ENCODE measurements at regions not wholly inside any gene's neighbourhood (a gene's known extent, or its start where the extent isn't known, plus 50 kb on each side); places are given as distances from the start of the nearest gene placed in this dataset.
"Not testable (repeated sequence)": the region's sequence is repeated elsewhere in the genome, so short reads cannot be mapped to it uniquely, and the experiment has no call there.

- Mint-ChIP-seq H3K9me3 (no peaks in the 10 kb centered on the region), H3K4me3 (no peak overlapping the region), H3K27me3 (no peaks in the 10 kb centered on the region), H3K4me1 (no peaks in the 10 kb centered on the region), H3K27ac (no peak overlapping the region), H3K36me3 (ENCODE audit: low read depth) (no peaks in the 10 kb centered on the region)
- ChIA-PET POLR2A (no interaction called here), CTCF (no interaction called here)
- no peak for DNase-seq
Measured at GRCh38 chr9:79046401-79046800, 525.4 kb upstream of the TLE4 start.

- no peak overlapping the region for H3K4me3 Mint-ChIP-seq
- H3K9me3 Mint-ChIP-seq = no peaks in the 10 kb centered on the region
Measured at GRCh38 chr9:79049371-79049770, 522.4 kb upstream of the TLE4 start.

GRCh38 chr9:79053598-79053997, 518.2 kb upstream of the TLE4 start:
- CTCF ChIA-PET = no interaction called here
- no peaks in the 10 kb centered on the region for H3K4me1 Mint-ChIP-seq

More at GRCh38 chr9:79049371-79049770, 522.4 kb upstream of the TLE4 start:
- H3K27me3 Mint-ChIP-seq = no peaks in the 10 kb centered on the region
- H3K4me1 Mint-ChIP-seq = no peaks in the 10 kb centered on the region
- ChIA-PET CTCF (no interaction called here), POLR2A (no interaction called here)
- H3K36me3 Mint-ChIP-seq (ENCODE audit: low read depth) = no peaks in the 10 kb centered on the region
- no peak overlapping the region for H3K27ac Mint-ChIP-seq
- no peak for DNase-seq

GRCh38 chr9:79054500-79054899, 517.3 kb upstream of the TLE4 start:
- Mint-ChIP-seq H3K4me1 (no peaks in the 10 kb centered on the region), H3K4me3 (no peak overlapping the region), H3K36me3 (ENCODE audit: low read depth) (no peaks in the 10 kb centered on the region), H3K27me3 (no peaks in the 10 kb centered on the region), H3K9me3 (no peaks in the 10 kb centered on the region), H3K27ac (no peak overlapping the region)
- no peak for DNase-seq
- ChIA-PET POLR2A (no interaction called here), CTCF (no interaction called here)

More at GRCh38 chr9:79053598-79053997, 518.2 kb upstream of the TLE4 start:
- H3K27ac Mint-ChIP-seq = no peak overlapping the region
- no peaks in the 10 kb centered on the region for H3K27me3 Mint-ChIP-seq
- H3K9me3 Mint-ChIP-seq = no peaks in the 10 kb centered on the region
- POLR2A ChIA-PET = no interaction called here
- H3K36me3 Mint-ChIP-seq (ENCODE audit: low read depth) = no peaks in the 10 kb centered on the region
- no peak overlapping the region for H3K4me3 Mint-ChIP-seq
- DNase-seq = no peak

GRCh38 chr9:79056041-79056440, 515.7 kb upstream of the TLE4 start:
- POLR2A ChIA-PET = no interaction called here
- no peak overlapping the region for H3K27ac Mint-ChIP-seq
- H3K27me3 Mint-ChIP-seq = no peaks in the 10 kb centered on the region
- CTCF ChIA-PET = no interaction called here
- no peak for DNase-seq
- H3K4me3 Mint-ChIP-seq = no peak overlapping the region
- no peaks in the 10 kb centered on the region for H3K4me1 Mint-ChIP-seq
- H3K9me3 Mint-ChIP-seq = peaks cover 2% of the 10 kb centered on the region
- H3K36me3 Mint-ChIP-seq (ENCODE audit: low read depth) = no peaks in the 10 kb centered on the region

- H3K4me3 Mint-ChIP-seq = no peak overlapping the region
- H3K4me1 Mint-ChIP-seq = no peaks in the 10 kb centered on the region
- H3K36me3 Mint-ChIP-seq (ENCODE audit: low read depth) = no peaks in the 10 kb centered on the region
- DNase-seq = no peak
- H3K27me3 Mint-ChIP-seq = no peaks in the 10 kb centered on the region
- CTCF ChIA-PET = interaction anchor here (1.0 kb wide), 1 partner anchor 20 kb away, joined by 3 read pairs; no protein-coding TSS in a partner anchor
- POLR2A ChIA-PET = no interaction called here
- H3K27ac Mint-ChIP-seq = no peak overlapping the region
- H3K9me3 Mint-ChIP-seq = peaks cover 2% of the 10 kb centered on the region
Measured at GRCh38 chr9:79057576-79057975, 514.2 kb upstream of the TLE4 start.

GRCh38 chr9:79060766-79061165, 511.0 kb upstream of the TLE4 start:
- no peak for DNase-seq
- POLR2A ChIA-PET = no interaction called here
- H3K9me3 Mint-ChIP-seq = peaks cover 2% of the 10 kb centered on the region
- no peak overlapping the region for H3K4me3 Mint-ChIP-seq
- H3K4me1 Mint-ChIP-seq = no peaks in the 10 kb centered on the region
- no peaks in the 10 kb centered on the region for H3K27me3 Mint-ChIP-seq
- no peaks in the 10 kb centered on the region for H3K36me3 Mint-ChIP-seq (ENCODE audit: low read depth)
- H3K27ac Mint-ChIP-seq = no peak overlapping the region
- CTCF ChIA-PET = no interaction called here

- peaks cover 2% of the 10 kb centered on the region for H3K9me3 Mint-ChIP-seq
- CTCF ChIA-PET = no interaction called here
- POLR2A ChIA-PET = no interaction called here
Measured at GRCh38 chr9:79061752-79062616, 509.8 kb upstream of the TLE4 start.

GRCh38 chr9:79073201-79073600, 498.6 kb upstream of the TLE4 start:
- H3K9me3 Mint-ChIP-seq = peaks cover 2% of the 10 kb centered on the region
- H3K4me1 Mint-ChIP-seq = no peaks in the 10 kb centered on the region
- CTCF ChIA-PET = no interaction called here
- no peaks in the 10 kb centered on the region for H3K36me3 Mint-ChIP-seq (ENCODE audit: low read depth)
- no peaks in the 10 kb centered on the region for H3K27me3 Mint-ChIP-seq
- POLR2A ChIA-PET = no interaction called here
- no peak overlapping the region for H3K27ac Mint-ChIP-seq
- H3K4me3 Mint-ChIP-seq = no peak overlapping the region
- DNase-seq = no peak

More at GRCh38 chr9:79061752-79062616, 509.8 kb upstream of the TLE4 start:
- H3K4me1 Mint-ChIP-seq = no peaks in the 10 kb centered on the region
- no peaks in the 10 kb centered on the region for H3K36me3 Mint-ChIP-seq (ENCODE audit: low read depth)
- H3K27me3 Mint-ChIP-seq = no peaks in the 10 kb centered on the region
- no peak for DNase-seq
- H3K4me3 Mint-ChIP-seq = no peak overlapping the region
- no peak overlapping the region for H3K27ac Mint-ChIP-seq

GRCh38 chr9:79080536-79080935, 491.2 kb upstream of the TLE4 start:
- H3K4me1 Mint-ChIP-seq = no peaks in the 10 kb centered on the region
- ChIA-PET POLR2A (no interaction called here), CTCF (interaction anchor here (0.6 kb wide), 1 partner anchor 98 kb away, joined by 3 read pairs; no protein-coding TSS in a partner anchor)
- DNase-seq = no peak
- peaks cover 2% of the 10 kb centered on the region for H3K9me3 Mint-ChIP-seq
- H3K27me3 Mint-ChIP-seq = no peaks in the 10 kb centered on the region
- H3K27ac Mint-ChIP-seq = no peak overlapping the region
- no peak overlapping the region for H3K4me3 Mint-ChIP-seq
- H3K36me3 Mint-ChIP-seq (ENCODE audit: low read depth) = no peaks in the 10 kb centered on the region

- ChIA-PET CTCF (no interaction called here), POLR2A (no interaction called here)
- Mint-ChIP-seq H3K27ac (no peak overlapping the region), H3K4me3 (no peak overlapping the region), H3K27me3 (no peaks in the 10 kb centered on the region), H3K9me3 (no peaks in the 10 kb centered on the region), H3K36me3 (ENCODE audit: low read depth) (no peaks in the 10 kb centered on the region), H3K4me1 (no peaks in the 10 kb centered on the region)
- DNase-seq = no peak
Measured at GRCh38 chr9:79083621-79084020, 488.1 kb upstream of the TLE4 start.

- no peak overlapping the region for H3K4me3 Mint-ChIP-seq
- H3K9me3 Mint-ChIP-seq = peaks cover 4% of the 10 kb centered on the region
- no peaks in the 10 kb centered on the region for H3K36me3 Mint-ChIP-seq (ENCODE audit: low read depth)
- no peaks in the 10 kb centered on the region for H3K27me3 Mint-ChIP-seq
- ChIA-PET POLR2A (no interaction called here), CTCF (no interaction called here)
- no peak for DNase-seq
- no peaks in the 10 kb centered on the region for H3K4me1 Mint-ChIP-seq
- H3K27ac Mint-ChIP-seq = no peak overlapping the region
Measured at GRCh38 chr9:79087133-79087532, 484.6 kb upstream of the TLE4 start.

- POLR2A ChIA-PET = no interaction called here
- H3K4me3 Mint-ChIP-seq = no peak overlapping the region
- no peaks in the 10 kb centered on the region for H3K36me3 Mint-ChIP-seq (ENCODE audit: low read depth)
- H3K4me1 Mint-ChIP-seq = no peaks in the 10 kb centered on the region
- peaks cover 4% of the 10 kb centered on the region for H3K9me3 Mint-ChIP-seq
- CTCF ChIA-PET = no interaction called here
- H3K27ac Mint-ChIP-seq = no peak overlapping the region
- no peak for DNase-seq
- H3K27me3 Mint-ChIP-seq = no peaks in the 10 kb centered on the region
Measured at GRCh38 chr9:79089054-79089560, 482.7 kb upstream of the TLE4 start.

GRCh38 chr9:79089851-79090250, 481.9 kb upstream of the TLE4 start:
- H3K9me3 Mint-ChIP-seq; H3K27me3 Mint-ChIP-seq; POLR2A ChIA-PET; DNase-seq; H3K27ac Mint-ChIP-seq; H3K4me3 Mint-ChIP-seq; H3K4me1 Mint-ChIP-seq; CTCF ChIA-PET; H3K36me3 Mint-ChIP-seq (ENCODE audit: low read depth): not testable (repeated sequence)
